GM12878 (cell line): ENCODE measurements at regions not wholly inside any gene's neighbourhood (a gene's known extent, or its start where the extent isn't known, plus 50 kb on each side); places are given as distances from the start of the nearest gene placed in this dataset.

Source experiments
- ATAC-seq: fragments of 200-7000 bp; cut with Tn5 transposase; 3 replicates; pipeline ENCODE4 v1.9.1; 2020; ENCODE audit warnings: mild to moderate bottlenecking, moderate library complexity
- BruUV-seq: library from RNA; stranded (reverse); fragments of 400-500 nt; replicated peaks from 2 replicates; lab custom pipeline; 2021; lab: Mats Ljungman, UMichigan
- CTCF ChIA-PET: fragments of 300-600 bp; sonication (Branson Sonifier 250); formaldehyde crosslinking; extraction: SDS; loops from one replicate; lab custom pipeline; 2021; ENCODE audit warnings: inconsistent platforms; lab: Yijun Ruan, JAX
- POLR2A ChIA-PET: fragments of 350-600 bp; formaldehyde crosslinking; extraction: SDS; loops from one replicate; lab custom pipeline; 2021; ENCODE audit warnings: inconsistent platforms; lab: Charles Lee
- RAD21 ChIA-PET: fragments of 300-600 bp; sonication (Branson Sonifier 250); formaldehyde crosslinking; loops from one replicate; lab custom pipeline; 2023; ENCODE audit warnings: antibody characterized with exemption; ENCODE audit not compliant: unreplicated experiment; lab: Charles Lee
- SMC1A ChIA-PET: fragments of 300-600 bp; sonication (Branson Sonifier 250); formaldehyde crosslinking; loops from one replicate; lab custom pipeline; 2023; ENCODE audit not compliant: unreplicated experiment, uncharacterized antibody; lab: Charles Lee
- DNase-seq: peaks from one replicate; pipeline ENCODE4 v3.0.0-alpha.2; 2011; ENCODE audit warnings: low read depth, low spot score
- FAIRE-seq: peaks from 3 replicates; lab custom pipeline; 2011; peaks lifted over from hg19 to GRCh38; lab: Jason Lieb, UNC
- H2AFZ ChIP-seq: 2 replicates; pipeline ENCODE4 v1.6.0; 2011; ENCODE audit warnings: low read depth, low read length, control low read depth; ENCODE audit not compliant: control insufficient read depth
- H3K27ac ChIP-seq: 2 replicates; pipeline ENCODE4 v1.5.1; 2011; ENCODE audit warnings: control low read depth; ENCODE audit not compliant: control insufficient read depth, insufficient read depth
- H3K27me3 ChIP-seq, 2 experiments: replicated peaks in 1 of 2; 2 replicates each; pipeline versions ENCODE4 v1.6.0 to v1.6.1; 2011; ENCODE audit warnings: low read length in 1 of 2; ENCODE audit not compliant: control insufficient read depth in 2 of 2, insufficient read depth in 2 of 2
- H3K36me3 ChIP-seq, 2 experiments: 2 replicates each; pipeline ENCODE4 v1.5.1; 2011; ENCODE audit warnings: low read length in 1 of 2; ENCODE audit not compliant: control insufficient read depth in 2 of 2, insufficient read depth in 2 of 2
- H3K4me1 ChIP-seq: 2 replicates; pipeline ENCODE4 v1.6.1; 2011; ENCODE audit warnings: mild to moderate bottlenecking, low read length, moderate library complexity, mixed read lengths; ENCODE audit not compliant: control insufficient read depth, insufficient read depth
- H3K4me2 ChIP-seq: 2 replicates; pipeline ENCODE4 v1.6.0; 2011; ENCODE audit warnings: control low read depth; ENCODE audit not compliant: control insufficient read depth, insufficient read depth
- H3K4me3 ChIP-seq: fragments of 200-600 bp; sonication (generic); 2 replicates; pipeline ENCODE4 v1.5.1; 2016
- H3K79me2 ChIP-seq: 2 replicates; pipeline ENCODE4 v1.6.0; 2011; ENCODE audit warnings: low read length; ENCODE audit not compliant: control insufficient read depth, insufficient read depth
- H3K9ac ChIP-seq: 2 replicates; pipeline ENCODE4 v1.8.0; 2011; ENCODE audit warnings: low read length, control low read depth, mixed read lengths; ENCODE audit not compliant: control insufficient read depth, insufficient read depth
- H3K9me3 ChIP-seq: replicated peaks from 3 replicates; pipeline ENCODE4 v1.5.1; 2011; ENCODE audit warnings: mild to moderate bottlenecking, low read length; ENCODE audit not compliant: control insufficient read depth, insufficient read depth
- H4K20me1 ChIP-seq: 2 replicates; pipeline ENCODE4 v1.6.0; 2011; ENCODE audit not compliant: control insufficient read depth, insufficient read depth
- EGR1 ChIP-seq, 2 experiments: IDR thresholded peaks; 1 replicate in 1 of 2; 2 replicates in 1 of 2; pipeline ENCODE4 v1.6.1; 2011 to 2012; ENCODE audit warnings: low read depth in 2 of 2, low read length in 2 of 2, borderline replicate concordance in 1 of 2, mild to moderate bottlenecking in 1 of 2, moderate library complexity in 1 of 2
- IRF5 ChIP-seq: fragments of 450-650 bp; IDR thresholded peaks from 2 replicates; pipeline ENCODE4 v1.6.1; 2017; ENCODE audit warnings: borderline replicate concordance
- KLF5 ChIP-seq: fragments of 450-650 bp; IDR thresholded peaks from 2 replicates; pipeline ENCODE4 v1.6.1; 2014; ENCODE audit warnings: mild to moderate bottlenecking; ENCODE audit not compliant: partially characterized antibody
- SKIL ChIP-seq: fragments of 450-650 bp; IDR thresholded peaks from 2 replicates; pipeline ENCODE4 v1.6.1; 2017; ENCODE audit warnings: mild to moderate bottlenecking, low read depth, inconsistent platforms; ENCODE audit not compliant: poor library complexity, severe bottlenecking
- SREBF1 ChIP-seq: IDR thresholded peaks from 2 replicates; pipeline ENCODE4 v1.6.1; 2012; ENCODE audit warnings: mild to moderate bottlenecking, low read length
- WGBS: methylation state at CpG from one replicate; pipeline ENCODE4 v1.1.6; 2016; ENCODE audit warnings: low lambda C conversion rate; ENCODE audit not compliant: insufficient replicate concordance, insufficient coverage; ENCODE audit errors: missing lambda C conversion rate; 5-methylcytosine and 5-hydroxymethylcytosine counted together
- in situ Hi-C: fragments of 300-500 bp; cut with MboI; formaldehyde crosslinking; loops from 9 replicates; pipeline ENCODE4 v1.14.3; 2018; ENCODE audit warnings: mixed read lengths
- intact Hi-C: fragments of 100-400 bp; cut with micrococcal nuclease; formaldehyde crosslinking; loops from one replicate; pipeline ENCODE4 v1.14.2; 2022; ENCODE audit not compliant: unreplicated experiment

DNA sequence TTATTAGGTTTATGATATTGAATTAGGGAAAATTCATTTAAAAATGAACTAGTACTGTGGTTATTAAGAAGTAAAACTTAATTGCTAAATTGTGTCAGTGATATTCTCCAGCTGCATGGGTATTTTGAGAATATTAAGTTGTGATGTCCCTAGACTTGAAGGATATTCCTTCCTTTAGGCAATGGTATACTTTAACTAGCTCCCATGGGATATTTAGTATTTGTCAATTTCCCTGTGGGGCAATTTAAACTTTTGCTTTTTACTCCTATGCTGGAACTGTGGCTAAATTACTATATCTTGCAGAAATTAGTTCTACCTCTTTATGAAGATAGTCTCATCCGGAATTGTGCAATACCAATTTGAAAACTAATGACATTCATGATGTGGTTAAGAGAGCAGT lies 151.6 kb upstream of the CSNK1A1L start:
- H3K9me3 ChIP-seq, result no peaks in the 10 kb centered on the region
- POLR2A ChIA-PET, result no interaction called here
- no peak overlapping the region for H3K9ac ChIP-seq
- no peak for FAIRE-seq
- TF ChIP-seq KLF5, result no peak
- TF ChIP-seq IRF5, result no peak
- TF ChIP-seq SREBF1, result no peak
- TF ChIP-seq EGR1 (IDR thresholded peaks at IDR 0.05; ENCODE audit: borderline replicate concordance in 1 of 2, low read depth in 2 of 2, low read length in 2 of 2), result no peak
- no peak for TF ChIP-seq SKIL
- TF ChIP-seq, all 136 proteins: peak for 0
- no peak overlapping the region for H3K27ac ChIP-seq
- 38% methylated on average over 1 of the region's 1 CpG for WGBS
- ChIA-PET RAD21 (no interaction called here), CTCF (no interaction called here), SMC1A (no interaction called here)
- H3K79me2 ChIP-seq, result no peaks in the 10 kb centered on the region
- no peak overlapping the region for H2AFZ ChIP-seq
- H3K27me3 ChIP-seq, result no peaks in the 10 kb centered on the region
- no peak overlapping the region for H3K4me2 ChIP-seq
- in situ Hi-C loops (no loop called here), intact Hi-C loops (no loop called here)
- DNase-seq (no peak), ATAC-seq (no peak)
- H3K4me1 ChIP-seq, result no peaks in the 10 kb centered on the region
- no peaks in the 10 kb centered on the region for H3K36me3 ChIP-seq
- no peaks in the 10 kb centered on the region for H4K20me1 ChIP-seq
- BruUV-seq, result no TSS peak
- no peak overlapping the region for H3K4me3 ChIP-seq
